ENCODE measurements at regions not wholly inside any gene's neighbourhood (a gene's known extent, or its start where the extent isn't known, plus 50 kb on each side); places are given as distances from the start of the nearest gene placed in this dataset.

GRCh38 chr5:62077387-62077786 lies 228.6 kb upstream of the KIF2A start:
- TF ChIP-seq CTCF (IDR thresholded peaks at IDR 0.05) (no peak), POLR2A (IDR thresholded peaks at IDR 0.05) (no peak)
